CD14-positive monocyte (primary cell): ENCODE measurements at regions not wholly inside any gene's neighbourhood (a gene's known extent, or its start where the extent isn't known, plus 50 kb on each side); places are given as distances from the start of the nearest gene placed in this dataset.

Experiments used
- DNase-seq, 3 donors: peaks; one replicate each; pipeline ENCODE4 v3.0.0-alpha.2; 2011 to 2022
- H2AFZ ChIP-seq: 2 replicates; pipeline ENCODE4 v1.6.0; 2012; ENCODE audit warnings: mild to moderate bottlenecking, low read depth, low read length, inconsistent platforms; ENCODE audit not compliant: insufficient read depth, poor library complexity, severe bottlenecking
- H3K27ac ChIP-seq, 2 donors: 1 replicate in 1 of 2; 2 replicates in 1 of 2; pipeline ENCODE4 v1.5.1; 2012 to 2013; ENCODE audit warnings: low read length in 2 of 2, control low read depth in 1 of 2, inconsistent platforms in 1 of 2, low read depth in 1 of 2, mild to moderate bottlenecking in 1 of 2
- H3K27me3 ChIP-seq, 2 donors: one replicate each; pipeline versions ENCODE4 v1.6.0 to v1.6.1; 2011 to 2013; ENCODE audit warnings: low read length in 2 of 2; ENCODE audit not compliant: control insufficient read depth in 2 of 2, insufficient read depth in 2 of 2
- H3K36me3 ChIP-seq, 2 donors: replicated peaks in 1 of 2; 1 replicate in 1 of 2; 2 replicates in 1 of 2; pipeline versions ENCODE4 v1.5.1 to v1.6.1; 2012 to 2013; ENCODE audit warnings: low read length in 2 of 2, control low read depth in 1 of 2, inconsistent platforms in 1 of 2, mild to moderate bottlenecking in 1 of 2; ENCODE audit not compliant: insufficient read depth in 2 of 2, control insufficient read depth in 1 of 2
- H3K4me1 ChIP-seq, 2 donors: 1 replicate in 1 of 2; 2 replicates in 1 of 2; pipeline versions ENCODE4 v1.5.1 to v1.6.1; 2012 to 2013; ENCODE audit warnings: low read length in 2 of 2, control low read depth in 1 of 2, inconsistent platforms in 1 of 2, mild to moderate bottlenecking in 1 of 2, moderate library complexity in 1 of 2; ENCODE audit not compliant: insufficient read depth in 2 of 2, control insufficient read depth in 1 of 2
- H3K4me2 ChIP-seq: replicated peaks from 2 replicates; pipeline ENCODE3; 2012; ENCODE audit warnings: low read length, moderate library complexity, mild to moderate bottlenecking; ENCODE audit not compliant: poor library complexity, severe bottlenecking; ENCODE audit errors: extremely low read depth
- H3K4me3 ChIP-seq, 3 experiments: fragments of 200-600 bp in 1 of 3; sonication (generic) in 1 of 3; replicated peaks in 1 of 3; 1 replicate in 2 of 3; 2 replicates in 1 of 3; pipeline ENCODE4 v1.5.1; 2011 to 2013; ENCODE audit warnings: low read length in 3 of 3, mild to moderate bottlenecking in 3 of 3, control low read depth in 2 of 3, low read depth in 2 of 3, inconsistent platforms in 1 of 3, moderate library complexity in 1 of 3
- H3K79me2 ChIP-seq: 2 replicates; pipeline ENCODE4 v1.6.0; 2012; ENCODE audit warnings: mild to moderate bottlenecking, control low read depth, inconsistent platforms, low read length, moderate library complexity; ENCODE audit not compliant: insufficient read depth
- H3K9ac ChIP-seq: 2 replicates; pipeline ENCODE4 v1.6.0; 2017; ENCODE audit warnings: low read length, mild to moderate bottlenecking; ENCODE audit not compliant: insufficient read depth, poor library complexity, severe bottlenecking
- H3K9me3 ChIP-seq, 2 donors: replicated peaks in 1 of 2; 1 replicate in 1 of 2; 2 replicates in 1 of 2; pipeline versions ENCODE4 v1.5.1 to v1.6.1; 2012 to 2013; ENCODE audit warnings: low read length in 2 of 2, control low read depth in 1 of 2; ENCODE audit not compliant: control insufficient read depth in 1 of 2, insufficient read depth in 1 of 2
- H4K20me1 ChIP-seq: 2 replicates; pipeline ENCODE4 v1.6.0; 2012; ENCODE audit warnings: mild to moderate bottlenecking, low read length, control low read depth, moderate library complexity; ENCODE audit not compliant: insufficient read depth
- H3K27ac Mint-ChIP-seq, 7 donors: one replicate each; pipeline ENCODE4 v1.8.0; 2020; ENCODE audit warnings: mild to moderate bottlenecking in 7 of 7, mixed read lengths in 7 of 7, moderate library complexity in 6 of 7, inconsistent platforms in 2 of 7
- H3K27me3 Mint-ChIP-seq, 3 donors: one replicate each; pipeline ENCODE4 v1.8.0; 2021 to 2022; ENCODE audit warnings: low read depth in 3 of 3, mild to moderate bottlenecking in 3 of 3, mixed read lengths in 3 of 3, moderate library complexity in 3 of 3, inconsistent platforms in 1 of 3
- H3K36me3 Mint-ChIP-seq, 2 donors: one replicate each; pipeline ENCODE4 v1.8.0; 2020; ENCODE audit warnings: mixed read lengths in 2 of 2, inconsistent platforms in 1 of 2, mild to moderate bottlenecking in 1 of 2
- H3K4me1 Mint-ChIP-seq: one replicate; pipeline ENCODE4 v1.8.0; 2020; ENCODE audit warnings: mild to moderate bottlenecking, mixed read lengths
- H3K4me3 Mint-ChIP-seq, 2 donors: one replicate each; pipeline ENCODE4 v1.8.0; 2020; ENCODE audit warnings: mild to moderate bottlenecking in 2 of 2, mixed read lengths in 2 of 2, moderate library complexity in 1 of 2
- H3K9me3 Mint-ChIP-seq, 7 donors: one replicate each; pipeline ENCODE4 v1.8.0; 2020 to 2022; ENCODE audit warnings: mixed read lengths in 7 of 7, mild to moderate bottlenecking in 6 of 7, moderate library complexity in 6 of 7, inconsistent platforms in 2 of 7
- CTCF ChIP-seq: fragments of 200-600 bp; IDR thresholded peaks from one replicate; pipeline ENCODE4 v1.8.0; 2022; ENCODE audit warnings: antibody characterized with exemption, mild to moderate bottlenecking
- WGBS: methylation state at CpG from one replicate; pipeline ENCODE4 v1.1.5; 2013; ENCODE audit warnings: missing lambda C conversion rate; ENCODE audit not compliant: insufficient coverage; 5-methylcytosine and 5-hydroxymethylcytosine counted together
- intact Hi-C, 2 donors: fragments of 100-400 bp; cut with micrococcal nuclease; formaldehyde crosslinking; loops; one replicate each; pipeline versions ENCODE4 v1.15.0 to v1.15.1; 2023

- Histone ChIP-seq H3K4me3 (no peak overlapping the region), H3K9ac (no peak overlapping the region), H4K20me1 (no peaks in the 10 kb centered on the region), H3K36me3 (no peaks in the 10 kb centered on the region), H3K27ac (no peak overlapping the region), H3K4me1 (no peaks in the 10 kb centered on the region), H3K79me2 (no peaks in the 10 kb centered on the region), H3K9me3 (no peaks in the 10 kb centered on the region), H2AFZ (no peak overlapping the region), H3K27me3 (no peaks in the 10 kb centered on the region), H3K4me2 (no peak overlapping the region)
- Mint-ChIP-seq H3K4me3 (no peak overlapping the region), H3K9me3 (peaks cover 0 to 4% (median 0%) of the 10 kb centered on the region in 7 donors), H3K36me3 (no peaks in the 10 kb centered on the region), H3K4me1 (no peaks in the 10 kb centered on the region), H3K27ac (no peak overlapping the region), H3K27me3 (peaks cover 0 to 6% (median 0%) of the 10 kb centered on the region in 3 donors)
- DNase-seq = no peak
- TF ChIP-seq CTCF = no peak
- intact Hi-C loops = no loop called here
- WGBS = no CpG with 5 or more reads among the region's 4 CpGs
Observed at GRCh38 chrX:17930850-17931249, 69.8 kb upstream of the RAI2 start.

- intact Hi-C loops = no loop called here
- Histone ChIP-seq H3K9me3 (no peaks in the 10 kb centered on the region), H3K4me1 (no peaks in the 10 kb centered on the region), H4K20me1 (no peaks in the 10 kb centered on the region), H3K79me2 (no peaks in the 10 kb centered on the region), H3K36me3 (no peaks in the 10 kb centered on the region), H3K9ac (no peak overlapping the region), H2AFZ (no peak overlapping the region), H3K4me3 (no peak overlapping the region), H3K4me2 (no peak overlapping the region), H3K27ac (no peak overlapping the region), H3K27me3 (no peaks in the 10 kb centered on the region)
- H3K36me3 Mint-ChIP-seq = no peaks in the 10 kb centered on the region
- peaks cover 0 to 9% (median 2%) of the 10 kb centered on the region in 7 donors for H3K9me3 Mint-ChIP-seq
- no peak overlapping the region for H3K4me3 Mint-ChIP-seq
- no peak for DNase-seq
- no peak for TF ChIP-seq CTCF
- H3K4me1 Mint-ChIP-seq = no peaks in the 10 kb centered on the region
- H3K27ac Mint-ChIP-seq = no peak overlapping the region
- H3K27me3 Mint-ChIP-seq = peaks cover 0 to 2% (median 0%) of the 10 kb centered on the region in 3 donors
Observed at GRCh38 chrX:17923546-17923945, 62.4 kb upstream of the RAI2 start.
